CD14-positive monocyte (primary cell): ENCODE measurements at regions not wholly inside any gene's neighbourhood (a gene's known extent, or its start where the extent isn't known, plus 50 kb on each side); places are given as distances from the start of the nearest gene placed in this dataset.

Experiments
- DNase-seq, 3 donors: peaks; one replicate each; pipeline ENCODE4 v3.0.0-alpha.2; 2011 to 2022
- H2AFZ ChIP-seq: 2 replicates; pipeline ENCODE4 v1.6.0; 2012; ENCODE audit warnings: mild to moderate bottlenecking, low read depth, low read length, inconsistent platforms; ENCODE audit not compliant: insufficient read depth, poor library complexity, severe bottlenecking
- H3K27ac ChIP-seq, 2 donors: 1 replicate in 1 of 2; 2 replicates in 1 of 2; pipeline ENCODE4 v1.5.1; 2012 to 2013; ENCODE audit warnings: low read length in 2 of 2, control low read depth in 1 of 2, inconsistent platforms in 1 of 2, low read depth in 1 of 2, mild to moderate bottlenecking in 1 of 2
- H3K27me3 ChIP-seq, 2 donors: one replicate each; pipeline versions ENCODE4 v1.6.0 to v1.6.1; 2011 to 2013; ENCODE audit warnings: low read length in 2 of 2; ENCODE audit not compliant: control insufficient read depth in 2 of 2, insufficient read depth in 2 of 2
- H3K36me3 ChIP-seq, 2 donors: replicated peaks in 1 of 2; 1 replicate in 1 of 2; 2 replicates in 1 of 2; pipeline versions ENCODE4 v1.5.1 to v1.6.1; 2012 to 2013; ENCODE audit warnings: low read length in 2 of 2, control low read depth in 1 of 2, inconsistent platforms in 1 of 2, mild to moderate bottlenecking in 1 of 2; ENCODE audit not compliant: insufficient read depth in 2 of 2, control insufficient read depth in 1 of 2
- H3K4me1 ChIP-seq, 2 donors: 1 replicate in 1 of 2; 2 replicates in 1 of 2; pipeline versions ENCODE4 v1.5.1 to v1.6.1; 2012 to 2013; ENCODE audit warnings: low read length in 2 of 2, control low read depth in 1 of 2, inconsistent platforms in 1 of 2, mild to moderate bottlenecking in 1 of 2, moderate library complexity in 1 of 2; ENCODE audit not compliant: insufficient read depth in 2 of 2, control insufficient read depth in 1 of 2
- H3K4me2 ChIP-seq: replicated peaks from 2 replicates; pipeline ENCODE3; 2012; ENCODE audit warnings: low read length, moderate library complexity, mild to moderate bottlenecking; ENCODE audit not compliant: poor library complexity, severe bottlenecking; ENCODE audit errors: extremely low read depth
- H3K4me3 ChIP-seq, 3 experiments: fragments of 200-600 bp in 1 of 3; sonication (generic) in 1 of 3; replicated peaks in 1 of 3; 1 replicate in 2 of 3; 2 replicates in 1 of 3; pipeline ENCODE4 v1.5.1; 2011 to 2013; ENCODE audit warnings: low read length in 3 of 3, mild to moderate bottlenecking in 3 of 3, control low read depth in 2 of 3, low read depth in 2 of 3, inconsistent platforms in 1 of 3, moderate library complexity in 1 of 3
- H3K79me2 ChIP-seq: 2 replicates; pipeline ENCODE4 v1.6.0; 2012; ENCODE audit warnings: mild to moderate bottlenecking, control low read depth, inconsistent platforms, low read length, moderate library complexity; ENCODE audit not compliant: insufficient read depth
- H3K9ac ChIP-seq: 2 replicates; pipeline ENCODE4 v1.6.0; 2017; ENCODE audit warnings: low read length, mild to moderate bottlenecking; ENCODE audit not compliant: insufficient read depth, poor library complexity, severe bottlenecking
- H3K9me3 ChIP-seq, 2 donors: replicated peaks in 1 of 2; 1 replicate in 1 of 2; 2 replicates in 1 of 2; pipeline versions ENCODE4 v1.5.1 to v1.6.1; 2012 to 2013; ENCODE audit warnings: low read length in 2 of 2, control low read depth in 1 of 2; ENCODE audit not compliant: control insufficient read depth in 1 of 2, insufficient read depth in 1 of 2
- H4K20me1 ChIP-seq: 2 replicates; pipeline ENCODE4 v1.6.0; 2012; ENCODE audit warnings: mild to moderate bottlenecking, low read length, control low read depth, moderate library complexity; ENCODE audit not compliant: insufficient read depth
- H3K27ac Mint-ChIP-seq, 7 donors: one replicate each; pipeline ENCODE4 v1.8.0; 2020; ENCODE audit warnings: mild to moderate bottlenecking in 7 of 7, mixed read lengths in 7 of 7, moderate library complexity in 6 of 7, inconsistent platforms in 2 of 7
- H3K27me3 Mint-ChIP-seq, 3 donors: one replicate each; pipeline ENCODE4 v1.8.0; 2021 to 2022; ENCODE audit warnings: low read depth in 3 of 3, mild to moderate bottlenecking in 3 of 3, mixed read lengths in 3 of 3, moderate library complexity in 3 of 3, inconsistent platforms in 1 of 3
- H3K36me3 Mint-ChIP-seq, 2 donors: one replicate each; pipeline ENCODE4 v1.8.0; 2020; ENCODE audit warnings: mixed read lengths in 2 of 2, inconsistent platforms in 1 of 2, mild to moderate bottlenecking in 1 of 2
- H3K4me1 Mint-ChIP-seq: one replicate; pipeline ENCODE4 v1.8.0; 2020; ENCODE audit warnings: mild to moderate bottlenecking, mixed read lengths
- H3K4me3 Mint-ChIP-seq, 2 donors: one replicate each; pipeline ENCODE4 v1.8.0; 2020; ENCODE audit warnings: mild to moderate bottlenecking in 2 of 2, mixed read lengths in 2 of 2, moderate library complexity in 1 of 2
- H3K9me3 Mint-ChIP-seq, 7 donors: one replicate each; pipeline ENCODE4 v1.8.0; 2020 to 2022; ENCODE audit warnings: mixed read lengths in 7 of 7, mild to moderate bottlenecking in 6 of 7, moderate library complexity in 6 of 7, inconsistent platforms in 2 of 7
- WGBS: methylation state at CpG from one replicate; pipeline ENCODE4 v1.1.5; 2013; ENCODE audit warnings: missing lambda C conversion rate; ENCODE audit not compliant: insufficient coverage; 5-methylcytosine and 5-hydroxymethylcytosine counted together
- intact Hi-C, 2 donors: fragments of 100-400 bp; cut with micrococcal nuclease; formaldehyde crosslinking; loops; one replicate each; pipeline versions ENCODE4 v1.15.0 to v1.15.1; 2023
- TF ChIP-seq, protein P1 (sequence below): fragments of 200-600 bp; IDR thresholded peaks from one replicate; pipeline ENCODE4 v1.8.0; 2022; ENCODE audit warnings: antibody characterized with exemption, mild to moderate bottlenecking

DNA sequence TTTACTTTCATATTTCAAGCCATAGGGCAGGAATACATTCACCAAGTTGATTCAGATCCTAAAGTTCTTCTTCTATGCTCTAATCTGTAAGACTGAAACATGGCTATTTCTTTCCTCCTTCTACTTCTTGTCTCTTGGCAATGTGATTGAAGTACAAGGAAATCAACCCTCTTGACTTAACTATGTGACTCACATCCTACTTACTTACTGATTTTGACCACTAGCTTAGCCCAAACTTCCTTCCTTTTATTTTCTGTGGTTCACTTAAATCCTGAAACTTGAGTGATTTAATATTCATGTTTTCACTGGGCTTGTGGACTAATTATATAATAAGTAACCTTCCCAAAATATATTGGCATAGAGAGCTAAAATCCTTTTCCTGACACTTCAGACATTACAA lies 111.2 kb upstream of the NOVA1 start:
- Mint-ChIP-seq H3K4me1 (peaks cover 4% of the 10 kb centered on the region), H3K4me3 (no peak overlapping the region), H3K27me3 (peaks cover 0 to 3% (median 1%) of the 10 kb centered on the region in 3 donors), H3K9me3 (peaks cover 0 to 3% (median 0%) of the 10 kb centered on the region in 7 donors), H3K36me3 (no peaks in the 10 kb centered on the region), H3K27ac (no peak overlapping the region)
- H3K4me3 ChIP-seq = no peak overlapping the region
- DNase-seq = no peak
- H3K27me3 ChIP-seq = no peaks in the 10 kb centered on the region
- TF ChIP-seq, protein P1, sequence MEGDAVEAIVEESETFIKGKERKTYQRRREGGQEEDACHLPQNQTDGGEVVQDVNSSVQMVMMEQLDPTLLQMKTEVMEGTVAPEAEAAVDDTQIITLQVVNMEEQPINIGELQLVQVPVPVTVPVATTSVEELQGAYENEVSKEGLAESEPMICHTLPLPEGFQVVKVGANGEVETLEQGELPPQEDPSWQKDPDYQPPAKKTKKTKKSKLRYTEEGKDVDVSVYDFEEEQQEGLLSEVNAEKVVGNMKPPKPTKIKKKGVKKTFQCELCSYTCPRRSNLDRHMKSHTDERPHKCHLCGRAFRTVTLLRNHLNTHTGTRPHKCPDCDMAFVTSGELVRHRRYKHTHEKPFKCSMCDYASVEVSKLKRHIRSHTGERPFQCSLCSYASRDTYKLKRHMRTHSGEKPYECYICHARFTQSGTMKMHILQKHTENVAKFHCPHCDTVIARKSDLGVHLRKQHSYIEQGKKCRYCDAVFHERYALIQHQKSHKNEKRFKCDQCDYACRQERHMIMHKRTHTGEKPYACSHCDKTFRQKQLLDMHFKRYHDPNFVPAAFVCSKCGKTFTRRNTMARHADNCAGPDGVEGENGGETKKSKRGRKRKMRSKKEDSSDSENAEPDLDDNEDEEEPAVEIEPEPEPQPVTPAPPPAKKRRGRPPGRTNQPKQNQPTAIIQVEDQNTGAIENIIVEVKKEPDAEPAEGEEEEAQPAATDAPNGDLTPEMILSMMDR = no peak
- no peaks in the 10 kb centered on the region for H4K20me1 ChIP-seq
- no peaks in the 10 kb centered on the region for H3K36me3 ChIP-seq
- no peaks in the 10 kb centered on the region for H3K9me3 ChIP-seq
- no peak overlapping the region for H3K27ac ChIP-seq
- no peak overlapping the region for H2AFZ ChIP-seq
- H3K79me2 ChIP-seq = no peaks in the 10 kb centered on the region
- no peaks in the 10 kb centered on the region for H3K4me1 ChIP-seq
- intact Hi-C loops = no loop called here
- H3K9ac ChIP-seq = no peak overlapping the region
- no peak overlapping the region for H3K4me2 ChIP-seq

DNA sequence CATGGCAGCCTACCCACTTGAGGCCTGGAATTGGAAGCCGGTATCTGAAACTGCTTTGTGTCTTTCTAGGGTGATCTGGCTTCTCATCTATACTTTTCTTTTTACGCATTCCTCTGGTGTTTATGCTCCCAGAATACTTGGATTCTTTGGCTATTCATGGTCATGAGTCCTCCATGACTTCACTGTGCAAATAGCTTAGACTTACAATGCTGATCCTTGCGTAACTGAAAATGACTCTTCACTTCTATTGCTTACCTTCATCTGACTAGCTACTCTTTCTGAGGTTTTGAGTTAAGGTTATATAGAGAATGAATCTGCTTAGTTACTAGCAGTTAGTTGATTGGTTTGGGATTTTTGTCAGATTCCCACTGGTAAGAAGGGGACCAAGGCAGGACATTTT lies 121.7 kb upstream of the NOVA1 start:
- Mint-ChIP-seq H3K27ac (no peak overlapping the region), H3K36me3 (no peaks in the 10 kb centered on the region), H3K9me3 (peaks cover 0 to 3% (median 0%) of the 10 kb centered on the region in 7 donors), H3K27me3 (peaks cover 0 to 2% (median 1%) of the 10 kb centered on the region in 3 donors), H3K4me1 (no peaks in the 10 kb centered on the region), H3K4me3 (no peak overlapping the region)
- H3K79me2 ChIP-seq = no peaks in the 10 kb centered on the region
- 96% methylated on average over 2 of the region's 3 CpGs for WGBS
- H3K9ac ChIP-seq = no peak overlapping the region
- H3K4me2 ChIP-seq = no peak overlapping the region
- no peaks in the 10 kb centered on the region for H3K9me3 ChIP-seq
- intact Hi-C loops = no loop called here
- TF ChIP-seq, protein P1 = no peak
- no peaks in the 10 kb centered on the region for H4K20me1 ChIP-seq
- H3K4me1 ChIP-seq = no peaks in the 10 kb centered on the region
- DNase-seq = no peak
- H3K27ac ChIP-seq = no peak overlapping the region
- no peaks in the 10 kb centered on the region for H3K27me3 ChIP-seq
- H2AFZ ChIP-seq = no peak overlapping the region
- no peak overlapping the region for H3K4me3 ChIP-seq
- no peaks in the 10 kb centered on the region for H3K36me3 ChIP-seq
